Fibroblast of mammary gland (primary cell): ENCODE measurements at regions not wholly inside any gene's neighbourhood (a gene's known extent, or its start where the extent isn't known, plus 50 kb on each side); places are given as distances from the start of the nearest gene placed in this dataset.

Experiments used
- DNase-seq: peaks from one replicate; pipeline ENCODE4 v3.0.0-alpha.2; 2010; ENCODE audit warnings: low read depth
- H3K4me3 ChIP-seq: 2 replicates; pipeline ENCODE4 v1.5.1; 2011; ENCODE audit warnings: low read depth, mild to moderate bottlenecking, low read length, moderate library complexity; ENCODE audit not compliant: control insufficient read depth
- CTCF ChIP-seq: conservative IDR thresholded peaks from 2 replicates; pipeline ENCODE4 v1.5.1; 2011; ENCODE audit warnings: low read depth, low read length, inconsistent platforms; ENCODE audit not compliant: control insufficient read depth, insufficient read depth

GRCh38 chr6:44622555-44622954 is 235.0 kb downstream of the CDC5L start:
- DNase-seq = no peak
- no peak for TF ChIP-seq CTCF
- H3K4me3 ChIP-seq = no peak overlapping the region

- no peak for DNase-seq
- TF ChIP-seq CTCF = no peak
- no peak overlapping the region for H3K4me3 ChIP-seq
Observed at GRCh38 chr6:44622956-44623355, 235.4 kb downstream of the CDC5L start.

- DNase-seq = no peak
- H3K4me3 ChIP-seq = no peak overlapping the region
- no peak for TF ChIP-seq CTCF
Observed at GRCh38 chr6:44624226-44624625, 236.7 kb downstream of the CDC5L start.

DNA sequence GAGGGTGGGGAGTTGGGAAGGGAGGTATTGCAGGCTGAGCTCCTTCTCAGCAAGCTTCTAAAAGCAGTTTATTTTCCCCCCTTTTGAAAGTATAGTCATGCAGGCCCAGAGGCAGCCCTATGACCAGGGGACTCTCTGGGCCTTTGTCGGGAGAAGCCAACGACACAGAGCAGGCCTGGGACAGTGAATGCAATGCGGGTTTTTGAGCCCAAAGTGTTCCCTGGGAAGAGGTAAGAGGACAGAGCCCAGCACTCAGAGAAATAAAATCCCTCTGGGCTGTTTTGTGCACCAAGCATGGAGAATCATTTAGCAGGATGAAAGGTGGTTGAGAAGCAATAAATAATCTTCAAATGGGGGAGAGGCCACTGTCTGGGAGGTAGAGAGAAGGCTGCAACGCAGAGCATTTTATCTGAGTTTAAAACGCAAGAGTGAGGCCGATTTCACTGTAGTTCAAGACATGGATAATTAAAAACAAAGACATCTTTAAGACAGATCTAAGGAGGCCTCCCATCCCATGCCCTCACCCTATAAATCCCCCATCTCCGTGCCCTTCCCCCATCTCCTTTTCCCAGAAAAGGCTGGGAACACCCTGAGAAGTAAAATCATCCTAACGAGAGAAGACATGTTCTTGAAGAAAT is 237.5 kb downstream of the CDC5L start:
- H3K4me3 ChIP-seq = no peak overlapping the region
- no peak for DNase-seq
- TF ChIP-seq CTCF = no peak

- TF ChIP-seq CTCF = no peak
- DNase-seq = no peak
- no peak overlapping the region for H3K4me3 ChIP-seq
Observed at GRCh38 chr6:44625996-44626395, 238.5 kb downstream of the CDC5L start.

GRCh38 chr6:44626616-44627015 is 239.1 kb downstream of the CDC5L start:
- H3K4me3 ChIP-seq = no peak overlapping the region
- DNase-seq = no peak
- TF ChIP-seq CTCF = no peak
